ENCODE measurements at regions not wholly inside any gene's neighbourhood (a gene's known extent, or its start where the extent isn't known, plus 50 kb on each side); places are given as distances from the start of the nearest gene placed in this dataset.

- H3K9ac ChIP-seq (ENCODE audit: low read depth in 1 of 2, low read length in 2 of 2), result no peak overlapping the region
- peaks cover 0 to 2% (median 0%) of the 10 kb centered on the region in 4 donors for H3K27me3 ChIP-seq (ENCODE audit: control insufficient read depth in 4 of 4, insufficient read depth in 4 of 4, low read length in 3 of 4)
Observed at GRCh38 chrX:104428231-104428630, 137.8 kb upstream of the IL1RAPL2 start.

More at GRCh38 chrX:104428231-104428630, 137.8 kb upstream of the IL1RAPL2 start:
- no peak for DNase-seq (ENCODE audit: low spot score)
- TF ChIP-seq JUND (IDR thresholded peaks at IDR 0.05), result no peak
- no peak for TF ChIP-seq CTCF (IDR thresholded peaks at IDR 0.05; ENCODE audit: low read depth, low read length, missing input control)
- no peak for TF ChIP-seq EGR1 (IDR thresholded peaks at IDR 0.05; ENCODE audit: low read depth in 2 of 2)
- TF ChIP-seq SP1 (IDR thresholded peaks at IDR 0.05), result no peak
- TF ChIP-seq NR2F2 (IDR thresholded peaks at IDR 0.05), result no peak
- no peak for TF ChIP-seq MAX (IDR thresholded peaks at IDR 0.05)
- no peak for TF ChIP-seq YY1 (IDR thresholded peaks at IDR 0.05)
- TF ChIP-seq TAF1 (conservative IDR thresholded peaks at IDR 0.05), result no peak
- TF ChIP-seq, protein P1, sequence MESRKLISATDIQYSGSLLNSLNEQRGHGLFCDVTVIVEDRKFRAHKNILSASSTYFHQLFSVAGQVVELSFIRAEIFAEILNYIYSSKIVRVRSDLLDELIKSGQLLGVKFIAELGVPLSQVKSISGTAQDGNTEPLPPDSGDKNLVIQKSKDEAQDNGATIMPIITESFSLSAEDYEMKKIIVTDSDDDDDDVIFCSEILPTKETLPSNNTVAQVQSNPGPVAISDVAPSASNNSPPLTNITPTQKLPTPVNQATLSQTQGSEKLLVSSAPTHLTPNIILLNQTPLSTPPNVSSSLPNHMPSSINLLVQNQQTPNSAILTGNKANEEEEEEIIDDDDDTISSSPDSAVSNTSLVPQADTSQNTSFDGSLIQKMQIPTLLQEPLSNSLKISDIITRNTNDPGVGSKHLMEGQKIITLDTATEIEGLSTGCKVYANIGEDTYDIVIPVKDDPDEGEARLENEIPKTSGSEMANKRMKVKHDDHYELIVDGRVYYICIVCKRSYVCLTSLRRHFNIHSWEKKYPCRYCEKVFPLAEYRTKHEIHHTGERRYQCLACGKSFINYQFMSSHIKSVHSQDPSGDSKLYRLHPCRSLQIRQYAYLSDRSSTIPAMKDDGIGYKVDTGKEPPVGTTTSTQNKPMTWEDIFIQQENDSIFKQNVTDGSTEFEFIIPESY (IDR thresholded peaks at IDR 0.05), result no peak
- no peak for TF ChIP-seq FOXA2 (IDR thresholded peaks at IDR 0.05)
- TF ChIP-seq RAD21 (IDR thresholded peaks at IDR 0.05), result no peak
- TF ChIP-seq FOXA1 (IDR thresholded peaks at IDR 0.05), result no peak
- no peak for TF ChIP-seq GABPA (IDR thresholded peaks at IDR 0.05 in 1 of 2, conservative IDR thresholded peaks at IDR 0.05 in 1 of 2)
- TF ChIP-seq, protein P2, sequence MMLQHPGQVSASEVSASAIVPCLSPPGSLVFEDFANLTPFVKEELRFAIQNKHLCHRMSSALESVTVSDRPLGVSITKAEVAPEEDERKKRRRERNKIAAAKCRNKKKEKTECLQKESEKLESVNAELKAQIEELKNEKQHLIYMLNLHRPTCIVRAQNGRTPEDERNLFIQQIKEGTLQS (IDR thresholded peaks at IDR 0.05), result no peak
- no peak for TF ChIP-seq HNF4A (conservative IDR thresholded peaks at IDR 0.05)
- TF ChIP-seq REST (IDR thresholded peaks at IDR 0.05), result no peak
- TF ChIP-seq RXRA (IDR thresholded peaks at IDR 0.05), result no peak
- no peak for TF ChIP-seq HNF4G (IDR thresholded peaks at IDR 0.05)
- Histone ChIP-seq H3K4me1 (ENCODE audit: control insufficient read depth in 4 of 4, insufficient read depth in 4 of 4, low read length in 3 of 4) (no peaks in the 10 kb centered on the region), H3K4me3 (ENCODE audit: low read depth in 1 of 3, low read length in 3 of 3) (no peak overlapping the region), H3K27ac (ENCODE audit: low read depth in 1 of 2, low read length in 2 of 2) (no peak overlapping the region), H3K36me3 (ENCODE audit: control insufficient read depth in 4 of 4, insufficient read depth in 3 of 4, low read depth in 1 of 4, low read length in 3 of 4) (no peaks in the 10 kb centered on the region), H3K9me3 (ENCODE audit: control insufficient read depth in 4 of 4, low read length in 3 of 4) (no peaks in the 10 kb centered on the region)
- WGBS, result 84% methylated on average over 2 of the region's 2 CpGs
